Activated CD4-positive, alpha-beta memory T cell treated with anti-CD3 and anti-CD28 coated beads, Interleukin-2, amount 10 ng/mL, durations not matched to agents 7 days and 5 days (primary cell): ENCODE measurements at regions not wholly inside any gene's neighbourhood (a gene's known extent, or its start where the extent isn't known, plus 50 kb on each side); places are given as distances from the start of the nearest gene placed in this dataset.

Source experiments
- CTCF ChIA-PET: fragments of 350-600 bp; sonication (Branson Sonifier 250); formaldehyde crosslinking; loops from one replicate; lab custom pipeline; 2021; ENCODE audit warnings: antibody characterized with exemption, inconsistent platforms; lab: Charles Lee
- POLR2A ChIA-PET: fragments of 350-600 bp; sonication (Branson Sonifier 250); formaldehyde crosslinking; loops from one replicate; lab custom pipeline; 2021; ENCODE audit warnings: antibody characterized with exemption; lab: Charles Lee
- DNase-seq: peaks from one replicate; pipeline ENCODE4 v3.0.0-alpha.2; 2020
- H3K27ac Mint-ChIP-seq: one replicate; pipeline ENCODE4 v1.8.0; 2021; ENCODE audit warnings: mild to moderate bottlenecking, mixed read lengths
- H3K27me3 Mint-ChIP-seq: one replicate; pipeline ENCODE4 v1.8.0; 2021; ENCODE audit warnings: mixed read lengths
- H3K36me3 Mint-ChIP-seq: one replicate; pipeline ENCODE4 v1.8.0; 2021; ENCODE audit warnings: low read depth, mixed read lengths
- H3K4me1 Mint-ChIP-seq: one replicate; pipeline ENCODE4 v1.8.0; 2021; ENCODE audit warnings: mixed read lengths
- H3K4me3 Mint-ChIP-seq: one replicate; pipeline ENCODE4 v1.8.0; 2021; ENCODE audit warnings: mild to moderate bottlenecking, mixed read lengths
- H3K9me3 Mint-ChIP-seq: one replicate; pipeline ENCODE4 v1.8.0; 2021; ENCODE audit warnings: mixed read lengths

DNA sequence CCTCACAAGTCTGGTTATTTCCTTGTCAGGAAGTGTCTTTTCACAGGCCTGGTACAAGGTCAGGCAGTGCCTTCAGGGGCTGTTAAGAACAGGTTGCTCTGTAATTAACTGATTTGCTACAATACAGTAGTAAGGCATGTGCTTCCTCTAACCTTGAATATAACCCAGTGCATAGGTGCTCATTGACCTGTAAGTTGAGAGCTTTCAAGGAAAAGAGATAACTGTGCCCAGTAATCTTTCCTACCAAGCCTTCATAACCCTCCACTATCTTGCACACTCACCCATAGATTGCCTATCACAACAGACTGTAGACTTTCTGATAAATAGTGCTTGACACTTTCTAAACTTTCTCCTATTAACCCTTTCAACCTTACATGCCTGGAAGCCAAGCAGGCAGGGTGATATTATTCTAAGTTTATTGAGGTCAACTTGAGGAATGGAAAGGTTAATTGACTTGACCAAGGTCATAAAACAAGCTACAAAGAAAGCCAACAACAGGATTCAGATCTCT lies 148.1 kb downstream of the PPARGC1A start:
- H3K4me1 Mint-ChIP-seq: no peaks in the 10 kb centered on the region
- DNase-seq: no peak
- no peak overlapping the region for H3K4me3 Mint-ChIP-seq
- no peaks in the 10 kb centered on the region for H3K36me3 Mint-ChIP-seq
- H3K27me3 Mint-ChIP-seq: no peaks in the 10 kb centered on the region
- no peak overlapping the region for H3K27ac Mint-ChIP-seq
- POLR2A ChIA-PET: no interaction called here
- no peaks in the 10 kb centered on the region for H3K9me3 Mint-ChIP-seq
- CTCF ChIA-PET: no interaction called here

DNA sequence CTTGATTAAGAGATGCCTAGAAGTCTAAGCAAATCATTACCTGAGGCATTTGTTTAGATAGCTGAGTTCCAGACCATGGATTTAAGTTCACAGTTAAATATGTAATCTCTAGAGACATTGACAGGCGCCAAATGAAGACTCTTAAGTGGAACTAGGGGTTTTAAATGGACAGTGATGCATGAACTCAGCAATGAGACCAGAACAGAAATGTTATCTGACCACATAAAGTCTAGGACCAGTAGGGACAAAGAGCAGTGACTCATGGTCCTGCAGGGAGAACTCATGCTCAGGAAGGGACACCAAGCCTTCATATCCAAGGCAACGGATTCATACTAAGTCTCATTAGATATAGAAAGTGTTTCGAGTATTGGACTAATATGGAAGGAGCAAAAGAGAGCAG lies 152.3 kb downstream of the PPARGC1A start:
- POLR2A ChIA-PET: no interaction called here
- CTCF ChIA-PET: no interaction called here
- H3K27me3 Mint-ChIP-seq: no peaks in the 10 kb centered on the region
- DNase-seq: no peak
- no peaks in the 10 kb centered on the region for H3K36me3 Mint-ChIP-seq
- H3K9me3 Mint-ChIP-seq: no peaks in the 10 kb centered on the region
- no peaks in the 10 kb centered on the region for H3K4me1 Mint-ChIP-seq
- no peak overlapping the region for H3K27ac Mint-ChIP-seq
- H3K4me3 Mint-ChIP-seq: no peak overlapping the region

DNA sequence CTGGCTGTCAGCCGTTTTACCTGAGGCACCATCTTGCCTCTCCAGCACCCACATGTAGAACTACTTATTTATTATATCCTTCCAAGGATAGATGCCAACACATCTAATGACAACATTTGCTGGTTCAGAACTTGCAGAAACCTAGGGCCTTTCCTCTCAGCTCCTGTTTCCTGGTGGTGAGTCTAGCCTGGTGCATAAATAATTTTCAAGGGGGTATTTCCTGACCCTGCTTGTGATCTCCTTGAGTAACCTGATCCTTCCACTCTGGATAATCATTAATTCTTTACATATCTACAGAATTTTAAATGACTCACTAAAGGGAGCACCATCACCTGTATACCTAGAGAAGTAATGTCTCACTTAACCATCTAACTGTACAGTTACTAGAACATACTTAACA lies 153.4 kb downstream of the PPARGC1A start:
- ChIA-PET CTCF (no interaction called here), POLR2A (no interaction called here)
- H3K27me3 Mint-ChIP-seq: no peaks in the 10 kb centered on the region
- no peaks in the 10 kb centered on the region for H3K36me3 Mint-ChIP-seq
- no peak for DNase-seq
- no peak overlapping the region for H3K27ac Mint-ChIP-seq
- H3K4me3 Mint-ChIP-seq: no peak overlapping the region
- no peaks in the 10 kb centered on the region for H3K9me3 Mint-ChIP-seq
- no peaks in the 10 kb centered on the region for H3K4me1 Mint-ChIP-seq

DNA sequence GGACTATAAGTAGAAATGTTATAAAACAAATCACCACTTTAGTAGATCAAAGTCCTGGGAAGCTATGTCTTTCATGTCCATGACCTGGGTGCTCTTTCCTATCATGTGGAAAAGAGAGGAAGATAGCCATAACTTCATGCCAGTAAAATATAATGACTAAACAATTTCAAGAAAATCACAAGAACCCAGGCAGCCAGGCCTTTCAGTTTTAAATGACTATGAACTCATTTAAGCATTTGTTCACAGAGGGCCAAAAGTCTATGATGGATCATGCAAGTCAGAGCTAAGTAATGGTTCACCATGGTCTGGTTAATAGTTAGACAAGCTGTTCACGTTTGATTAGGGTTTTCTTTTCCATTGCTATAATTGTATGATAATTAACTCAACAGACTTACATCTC lies 155.8 kb downstream of the PPARGC1A start:
- ChIA-PET POLR2A (no interaction called here), CTCF (no interaction called here)
- Mint-ChIP-seq H3K36me3 (no peaks in the 10 kb centered on the region), H3K27me3 (no peaks in the 10 kb centered on the region), H3K4me1 (no peaks in the 10 kb centered on the region), H3K4me3 (no peak overlapping the region), H3K9me3 (no peaks in the 10 kb centered on the region), H3K27ac (no peak overlapping the region)
- DNase-seq: no peak

DNA sequence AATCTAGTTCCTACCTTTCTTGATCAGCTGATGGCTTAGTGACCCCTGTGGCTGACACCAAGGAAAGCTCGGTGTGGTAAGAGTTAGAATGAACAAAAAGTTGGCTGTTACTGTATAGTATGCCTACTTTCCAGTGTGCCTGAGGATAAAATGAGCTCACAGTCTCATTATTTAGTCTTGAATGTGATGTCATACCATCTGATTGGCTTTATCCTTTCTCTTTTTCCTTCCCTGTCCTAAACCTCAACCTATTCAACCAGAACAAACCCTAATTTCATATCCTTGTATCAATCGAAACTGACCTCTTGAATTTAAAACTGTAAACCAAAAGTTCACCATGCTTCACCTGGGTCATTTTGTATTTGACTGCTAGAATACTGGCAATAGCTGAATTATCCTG lies 156.4 kb downstream of the PPARGC1A start:
- Mint-ChIP-seq H3K27ac (no peak overlapping the region), H3K9me3 (no peaks in the 10 kb centered on the region), H3K36me3 (no peaks in the 10 kb centered on the region), H3K4me1 (no peaks in the 10 kb centered on the region), H3K4me3 (no peak overlapping the region), H3K27me3 (no peaks in the 10 kb centered on the region)
- CTCF ChIA-PET: no interaction called here
- POLR2A ChIA-PET: no interaction called here
- no peak for DNase-seq

DNA sequence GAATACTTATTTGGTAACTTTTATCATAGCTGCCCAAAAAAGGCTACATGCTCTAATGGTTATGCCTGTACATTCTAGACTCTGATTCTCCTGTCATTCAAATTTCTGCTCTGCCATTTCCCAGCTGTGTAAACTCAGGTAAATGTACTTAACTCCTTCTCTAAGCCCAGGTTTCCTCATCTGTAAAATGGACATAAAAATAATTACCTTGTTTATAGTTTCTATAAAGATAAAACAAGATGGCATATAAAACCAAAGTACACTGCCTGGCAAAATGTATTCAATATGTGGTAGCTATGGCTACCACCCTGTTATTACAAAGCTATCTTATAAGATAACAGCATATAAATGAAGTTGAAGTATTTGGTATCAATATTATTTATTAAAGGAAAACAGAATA lies 158.8 kb downstream of the PPARGC1A start:
- POLR2A ChIA-PET: no interaction called here
- CTCF ChIA-PET: no interaction called here
- Mint-ChIP-seq H3K36me3 (no peaks in the 10 kb centered on the region), H3K4me1 (no peaks in the 10 kb centered on the region), H3K27me3 (no peaks in the 10 kb centered on the region), H3K4me3 (no peak overlapping the region), H3K9me3 (no peaks in the 10 kb centered on the region), H3K27ac (no peak overlapping the region)
- no peak for DNase-seq

DNA sequence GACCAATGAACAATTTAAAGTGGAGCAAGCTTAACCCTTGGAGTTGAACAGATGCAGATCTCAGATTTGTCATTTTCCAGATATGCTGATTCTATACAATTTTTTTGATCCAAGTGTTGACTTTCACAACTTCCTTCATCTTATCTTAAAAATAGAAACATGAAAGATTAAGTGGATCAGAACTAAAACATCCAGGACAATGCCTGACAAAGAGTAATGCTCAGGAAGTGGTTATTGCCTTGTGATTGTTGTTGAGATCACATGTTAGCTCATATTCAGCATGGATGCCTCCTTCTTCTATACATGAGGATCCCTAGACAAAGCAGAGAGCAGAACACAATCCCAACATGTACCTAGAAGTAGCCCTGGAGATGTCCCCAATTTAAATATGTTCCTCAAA lies 160.9 kb downstream of the PPARGC1A start:
- ChIA-PET POLR2A (no interaction called here), CTCF (no interaction called here)
- Mint-ChIP-seq H3K27me3 (no peaks in the 10 kb centered on the region), H3K9me3 (no peaks in the 10 kb centered on the region), H3K36me3 (no peaks in the 10 kb centered on the region), H3K4me3 (no peak overlapping the region), H3K4me1 (no peaks in the 10 kb centered on the region), H3K27ac (no peak overlapping the region)
- no peak for DNase-seq

DNA sequence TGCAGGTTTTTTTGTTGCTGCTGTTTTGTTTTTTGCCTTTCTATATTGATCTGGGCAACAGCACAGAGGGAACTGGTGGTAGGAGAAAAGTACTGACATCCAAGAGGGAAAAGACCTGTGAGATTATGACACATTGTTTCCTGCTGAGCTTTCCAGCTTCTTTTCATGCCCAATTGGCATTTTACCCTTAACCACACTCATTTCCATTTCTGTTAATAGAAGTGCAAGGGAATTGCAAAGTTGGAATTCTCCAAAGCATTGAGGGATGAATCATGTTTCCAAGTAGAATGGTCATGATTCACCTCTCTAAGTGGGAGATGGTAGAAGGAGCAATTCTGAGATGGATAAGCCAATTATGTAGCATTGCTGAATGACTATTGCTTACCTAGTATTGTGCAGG lies 161.5 kb downstream of the PPARGC1A start:
- Mint-ChIP-seq H3K36me3 (no peaks in the 10 kb centered on the region), H3K4me3 (no peak overlapping the region), H3K9me3 (no peaks in the 10 kb centered on the region), H3K27me3 (no peaks in the 10 kb centered on the region), H3K27ac (no peak overlapping the region), H3K4me1 (no peaks in the 10 kb centered on the region)
- DNase-seq: no peak
- POLR2A ChIA-PET: no interaction called here
- CTCF ChIA-PET: no interaction called here

DNA sequence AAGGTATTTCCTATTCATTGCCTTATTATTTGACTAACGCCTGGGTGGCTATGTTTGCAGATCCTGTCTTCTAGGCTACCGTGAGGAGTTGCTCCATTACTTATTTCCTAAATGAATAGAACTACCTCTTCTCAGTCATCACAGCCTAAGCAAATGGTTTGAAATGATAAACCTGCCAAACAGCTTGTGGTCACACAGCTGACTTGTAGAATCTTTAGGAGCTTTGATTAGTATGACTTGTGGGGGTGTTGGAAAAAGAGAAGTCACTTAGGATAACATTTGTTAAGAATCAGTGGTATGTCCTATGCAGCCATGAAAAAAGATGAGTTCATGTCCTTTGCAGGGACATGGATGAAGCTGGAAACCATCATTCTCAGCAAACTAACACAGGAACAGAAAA lies 169.3 kb downstream of the PPARGC1A start:
- DNase-seq: no peak
- ChIA-PET CTCF (no interaction called here), POLR2A (no interaction called here)
- Mint-ChIP-seq H3K4me1 (no peaks in the 10 kb centered on the region), H3K27ac (no peak overlapping the region), H3K4me3 (no peak overlapping the region), H3K9me3 (peaks cover 2% of the 10 kb centered on the region), H3K36me3 (no peaks in the 10 kb centered on the region), H3K27me3 (no peaks in the 10 kb centered on the region)

DNA sequence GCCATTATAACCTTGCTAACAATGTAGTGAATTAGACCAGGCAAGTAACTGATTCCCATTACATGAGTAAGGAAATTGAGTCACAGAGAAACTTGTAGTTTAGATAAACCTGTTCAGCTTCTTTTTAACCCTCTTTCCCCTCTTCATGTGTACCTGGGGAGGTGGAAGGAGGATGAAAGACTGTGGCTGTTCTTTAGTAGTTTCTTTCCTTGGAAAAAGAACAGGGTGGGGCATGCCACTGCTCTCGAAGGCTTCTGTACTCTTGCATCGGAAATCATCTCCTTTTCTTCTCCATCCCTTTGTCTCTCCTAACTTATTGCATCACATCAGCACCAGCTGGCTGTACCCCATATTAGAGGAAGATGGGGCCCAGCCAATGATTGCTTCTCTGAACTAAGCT lies 171.4 kb downstream of the PPARGC1A start:
- no peaks in the 10 kb centered on the region for H3K4me1 Mint-ChIP-seq
- POLR2A ChIA-PET: no interaction called here
- H3K27me3 Mint-ChIP-seq: no peaks in the 10 kb centered on the region
- no peaks in the 10 kb centered on the region for H3K36me3 Mint-ChIP-seq
- no peak for DNase-seq
- no peak overlapping the region for H3K27ac Mint-ChIP-seq
- CTCF ChIA-PET: interaction anchor here (1.6 kb wide), 1 partner anchor 821 kb away, joined by 4 read pairs; no protein-coding TSS in a partner anchor
- no peak overlapping the region for H3K4me3 Mint-ChIP-seq
- H3K9me3 Mint-ChIP-seq: peaks cover 2% of the 10 kb centered on the region

DNA sequence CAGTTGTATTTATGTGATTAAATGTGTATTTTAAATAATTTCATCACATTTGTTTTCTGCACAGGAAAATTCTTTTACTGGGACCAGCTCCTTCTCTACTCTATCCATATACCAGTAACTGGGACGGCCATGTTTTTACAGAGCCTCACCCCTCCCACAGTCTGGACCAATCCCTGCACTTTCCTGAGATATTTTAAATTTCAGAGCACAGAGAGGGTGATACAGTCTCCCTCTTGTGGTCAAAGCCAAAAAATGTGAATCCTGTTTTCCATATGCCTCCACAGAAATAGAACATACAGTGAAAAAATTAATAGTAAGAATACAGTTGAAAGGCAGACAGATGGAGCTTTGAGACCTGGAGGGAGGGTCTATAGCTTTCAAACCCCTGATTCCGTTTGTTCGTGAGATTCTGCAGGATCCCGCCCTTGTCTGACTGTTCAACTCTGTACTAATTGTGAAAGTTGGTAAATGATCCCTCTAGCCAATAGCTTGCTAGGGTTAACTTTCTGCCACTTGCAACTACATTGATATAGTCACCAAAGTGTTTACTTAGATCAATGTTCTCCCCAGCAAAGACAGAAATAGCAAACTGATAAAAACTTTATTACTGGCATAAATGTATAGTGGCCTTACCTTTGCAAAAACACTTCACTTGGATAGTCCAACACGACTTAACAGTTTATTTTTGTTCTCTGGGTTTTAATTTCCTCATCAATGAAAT lies 172.2 kb downstream of the PPARGC1A start:
- ChIA-PET CTCF (interaction anchor here (1.6 kb wide), 1 partner anchor 820 kb away, joined by 4 read pairs; no protein-coding TSS in a partner anchor), POLR2A (no interaction called here)
- no peak for DNase-seq
- Mint-ChIP-seq H3K4me3 (no peak overlapping the region), H3K27ac (no peak overlapping the region), H3K4me1 (no peaks in the 10 kb centered on the region), H3K27me3 (no peaks in the 10 kb centered on the region), H3K9me3 (peaks cover 2% of the 10 kb centered on the region), H3K36me3 (no peaks in the 10 kb centered on the region)

DNA sequence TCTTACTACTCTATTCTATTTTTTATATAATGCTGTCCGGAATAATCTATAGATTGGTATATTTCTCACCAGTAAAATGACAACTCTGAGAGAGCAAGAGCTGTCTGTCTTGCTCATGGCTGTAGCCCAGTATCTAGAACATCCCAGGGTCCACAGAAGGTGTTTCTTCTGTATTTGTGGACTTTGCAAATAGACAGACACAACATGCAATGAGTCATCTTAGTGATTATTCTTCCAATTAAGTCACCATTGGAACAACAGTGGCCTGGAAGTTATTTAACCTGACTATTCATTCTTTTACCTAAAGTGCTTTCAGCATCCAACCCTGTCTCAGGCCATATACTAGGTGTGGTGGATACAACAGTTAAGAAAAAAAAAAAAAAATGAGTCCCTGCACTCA lies 179.5 kb downstream of the PPARGC1A start:
- Mint-ChIP-seq H3K4me3 (no peak overlapping the region), H3K4me1 (no peaks in the 10 kb centered on the region), H3K27ac (no peak overlapping the region), H3K27me3 (no peaks in the 10 kb centered on the region), H3K9me3 (no peaks in the 10 kb centered on the region), H3K36me3 (no peaks in the 10 kb centered on the region)
- POLR2A ChIA-PET: no interaction called here
- CTCF ChIA-PET: no interaction called here
- DNase-seq: no peak

DNA sequence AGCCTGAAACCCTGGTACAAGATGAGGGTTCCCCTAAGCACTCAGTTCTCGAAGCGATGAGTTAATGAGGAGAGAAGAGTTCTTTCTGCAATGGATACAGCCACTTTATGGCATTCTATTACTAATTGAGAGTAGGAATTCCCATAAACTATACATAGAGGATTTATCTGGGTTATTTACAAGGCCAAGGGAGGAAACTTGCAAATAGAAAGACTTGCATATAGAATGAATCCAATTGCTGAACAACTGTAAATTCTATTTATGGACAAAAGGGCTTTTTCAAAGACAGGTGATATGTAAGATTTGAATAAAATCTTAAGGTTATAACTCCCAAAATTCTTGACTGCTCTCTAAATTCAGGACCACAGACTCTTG lies 182.2 kb downstream of the PPARGC1A start:
- CTCF ChIA-PET: no interaction called here
- Mint-ChIP-seq H3K4me3 (no peak overlapping the region), H3K36me3 (no peaks in the 10 kb centered on the region), H3K27me3 (no peaks in the 10 kb centered on the region), H3K9me3 (no peaks in the 10 kb centered on the region), H3K27ac (no peak overlapping the region), H3K4me1 (no peaks in the 10 kb centered on the region)
- POLR2A ChIA-PET: no interaction called here
- no peak for DNase-seq

DNA sequence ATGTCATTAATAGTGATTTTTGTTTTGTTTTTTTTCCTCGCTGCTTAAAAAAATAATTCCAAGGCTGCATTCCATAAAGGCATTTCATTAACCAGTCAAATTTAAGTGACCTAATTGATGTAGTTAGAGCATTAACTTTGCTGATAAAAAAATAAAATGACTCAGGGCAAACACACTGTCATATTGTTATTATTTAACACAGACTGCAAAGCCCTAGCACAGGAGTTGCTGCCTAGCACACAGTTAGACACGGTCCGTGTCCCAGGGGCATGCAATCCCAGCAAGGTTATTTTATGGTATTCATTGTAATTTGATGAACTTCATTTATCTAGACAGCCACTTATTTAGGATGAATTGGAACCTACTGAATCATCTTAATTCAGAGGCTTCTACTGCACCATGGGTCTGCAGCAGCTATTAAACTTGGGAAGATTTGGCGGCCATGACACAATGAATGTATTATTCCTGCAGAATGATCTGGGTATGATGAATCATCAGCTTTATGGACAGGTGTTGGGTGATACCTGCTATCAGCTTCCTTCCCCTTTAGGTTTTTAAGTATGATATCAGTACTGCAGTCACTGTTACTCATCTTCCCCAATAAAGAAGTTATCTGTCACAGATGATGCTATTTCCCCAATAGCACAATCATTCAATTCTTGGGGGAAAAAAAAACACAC lies 182.7 kb downstream of the PPARGC1A start:
- DNase-seq: no peak
- Mint-ChIP-seq H3K9me3 (no peaks in the 10 kb centered on the region), H3K27me3 (no peaks in the 10 kb centered on the region), H3K4me1 (no peaks in the 10 kb centered on the region), H3K4me3 (no peak overlapping the region), H3K27ac (no peak overlapping the region), H3K36me3 (no peaks in the 10 kb centered on the region)
- CTCF ChIA-PET: no interaction called here
- POLR2A ChIA-PET: no interaction called here
